PC-9 (cell line): ENCODE measurements at regions not wholly inside any gene's neighbourhood (a gene's known extent, or its start where the extent isn't known, plus 50 kb on each side); places are given as distances from the start of the nearest gene placed in this dataset.

ENCODE experiments used
- CTCF ChIP-seq: fragments of 200-600 bp; sonication (generic); conservative IDR thresholded peaks from 2 replicates; pipeline ENCODE4 v1.6.1; 2017; ENCODE audit warnings: mixed run types, antibody characterized with exemption, mild to moderate bottlenecking, moderate library complexity
- EZH2 ChIP-seq: fragments of 200-600 bp; sonication (generic); IDR thresholded peaks from 2 replicates; pipeline ENCODE4 v1.8.0; 2017; ENCODE audit warnings: antibody characterized with exemption, low read depth

DNA sequence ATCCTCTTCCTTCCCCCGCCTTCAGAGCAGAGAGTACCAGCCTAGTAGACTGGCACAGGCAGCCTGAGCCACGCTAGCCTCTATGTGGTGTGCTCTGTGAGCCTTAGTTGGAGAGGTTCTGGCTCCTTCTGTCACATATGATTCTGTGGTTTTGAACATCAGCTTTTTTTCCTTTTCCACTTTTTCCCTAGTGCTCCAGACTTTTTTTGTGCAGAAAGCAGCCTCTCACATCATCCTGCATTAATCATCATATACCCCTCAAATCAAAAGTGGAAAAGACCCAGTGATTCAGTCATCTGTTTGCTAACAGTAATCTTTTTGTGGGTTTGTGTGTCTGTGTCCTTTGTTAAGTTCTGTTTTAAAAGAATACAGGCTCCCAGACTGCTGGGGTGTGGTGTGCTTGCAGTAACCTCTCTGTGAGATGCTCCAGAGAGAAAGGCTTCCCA is 663.9 kb upstream of the RGMB start:
- TF ChIP-seq CTCF, result no peak
- no peak for TF ChIP-seq EZH2
